HT1080 (cell line): ENCODE measurements at regions not wholly inside any gene's neighbourhood (a gene's known extent, or its start where the extent isn't known, plus 50 kb on each side); places are given as distances from the start of the nearest gene placed in this dataset.

ENCODE experiments used
- DNase-seq: peaks from one replicate; pipeline ENCODE4 v3.0.0-alpha.2; 2015; ENCODE audit warnings: low read depth

- no peak for DNase-seq
These were observed 382.6 kb upstream of the THBS1 start for GRCh38 chr15:39198044-39199000.

GRCh38 chr15:39199076-39199475 is 381.8 kb upstream of the THBS1 start:
- no peak for DNase-seq

DNA sequence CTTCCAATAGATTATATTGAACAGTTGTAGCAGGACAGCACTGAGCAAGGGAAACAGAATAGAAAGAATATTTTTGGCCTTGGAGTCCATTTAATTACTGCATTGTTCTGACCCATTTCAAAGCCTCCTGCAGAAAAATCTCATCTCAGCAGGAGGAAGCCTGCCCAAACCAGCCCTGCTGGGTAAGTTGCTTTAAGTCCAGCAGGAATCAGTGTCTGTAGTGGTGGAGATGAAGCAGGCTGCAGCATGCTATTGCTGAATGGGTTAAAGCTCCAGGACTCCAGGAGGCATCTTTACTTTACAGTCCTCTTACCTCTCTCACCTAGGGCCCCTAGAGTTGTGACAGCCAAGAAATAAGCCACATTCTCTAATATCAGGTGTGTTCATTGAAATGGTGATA is 380.3 kb upstream of the THBS1 start:
- no peak for DNase-seq

DNA sequence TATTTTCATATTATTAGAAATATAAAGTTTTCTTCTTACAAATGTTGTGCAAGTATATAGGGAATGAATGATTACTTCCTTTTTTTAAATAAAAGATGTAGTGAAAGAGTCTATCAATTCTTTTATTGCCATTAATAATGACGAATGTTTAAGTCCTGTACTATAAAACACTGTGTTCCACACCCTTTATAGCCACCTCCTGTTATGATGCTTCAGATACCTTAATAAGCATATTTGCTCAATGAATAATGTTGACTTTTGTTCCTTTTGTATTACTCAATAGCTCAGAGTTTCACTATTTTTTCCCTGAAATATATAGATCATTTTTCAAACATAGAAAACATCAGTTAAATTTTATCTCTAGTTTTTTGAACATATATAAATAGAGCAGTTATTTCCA is 378.2 kb upstream of the THBS1 start:
- DNase-seq = no peak

DNA sequence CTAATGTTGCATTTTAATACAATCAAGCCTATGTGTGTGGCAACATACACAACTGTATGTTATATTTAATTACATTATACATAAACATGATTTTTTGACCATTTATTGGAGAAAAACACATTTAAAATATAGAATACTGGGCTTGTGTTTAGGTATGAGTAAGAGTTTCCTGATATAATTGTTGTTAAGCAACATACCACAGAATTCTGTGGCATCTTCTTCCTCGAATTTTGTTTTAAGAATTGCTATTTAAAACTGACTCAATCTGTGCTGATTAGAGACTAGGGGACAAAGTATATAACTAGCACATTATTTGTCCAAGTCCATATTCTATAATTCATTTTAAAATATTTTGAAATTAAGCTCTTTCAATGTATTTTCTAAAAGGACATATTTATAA is 376.8 kb upstream of the THBS1 start:
- no peak for DNase-seq

GRCh38 chr15:39205081-39205480 is 375.8 kb upstream of the THBS1 start:
- no peak for DNase-seq

- no peak for DNase-seq
These were observed 375.1 kb upstream of the THBS1 start for GRCh38 chr15:39205506-39206371.

GRCh38 chr15:39207532-39208115 is 373.3 kb upstream of the THBS1 start:
- no peak for DNase-seq

DNA sequence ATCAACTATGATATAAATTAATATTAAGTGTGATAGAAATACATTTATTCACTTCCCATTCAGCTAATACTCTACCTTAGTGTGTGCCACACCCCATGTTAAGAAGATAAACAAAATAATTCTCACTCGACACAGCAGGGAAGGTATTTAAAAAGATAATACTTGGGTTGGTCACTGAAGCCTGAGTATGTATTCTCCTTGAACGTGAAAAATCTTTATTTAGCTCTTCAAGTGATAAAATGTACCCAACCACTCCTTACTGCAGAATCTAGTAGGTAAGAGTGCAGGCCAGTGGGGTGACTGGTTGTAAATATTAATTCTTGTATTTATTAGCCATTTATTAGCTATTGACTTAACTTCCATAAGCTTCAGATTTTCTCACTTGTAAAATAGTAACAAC is 372.7 kb upstream of the THBS1 start:
- no peak for DNase-seq

- no peak for DNase-seq
These were observed 371.2 kb upstream of the THBS1 start for GRCh38 chr15:39209548-39210211.

DNA sequence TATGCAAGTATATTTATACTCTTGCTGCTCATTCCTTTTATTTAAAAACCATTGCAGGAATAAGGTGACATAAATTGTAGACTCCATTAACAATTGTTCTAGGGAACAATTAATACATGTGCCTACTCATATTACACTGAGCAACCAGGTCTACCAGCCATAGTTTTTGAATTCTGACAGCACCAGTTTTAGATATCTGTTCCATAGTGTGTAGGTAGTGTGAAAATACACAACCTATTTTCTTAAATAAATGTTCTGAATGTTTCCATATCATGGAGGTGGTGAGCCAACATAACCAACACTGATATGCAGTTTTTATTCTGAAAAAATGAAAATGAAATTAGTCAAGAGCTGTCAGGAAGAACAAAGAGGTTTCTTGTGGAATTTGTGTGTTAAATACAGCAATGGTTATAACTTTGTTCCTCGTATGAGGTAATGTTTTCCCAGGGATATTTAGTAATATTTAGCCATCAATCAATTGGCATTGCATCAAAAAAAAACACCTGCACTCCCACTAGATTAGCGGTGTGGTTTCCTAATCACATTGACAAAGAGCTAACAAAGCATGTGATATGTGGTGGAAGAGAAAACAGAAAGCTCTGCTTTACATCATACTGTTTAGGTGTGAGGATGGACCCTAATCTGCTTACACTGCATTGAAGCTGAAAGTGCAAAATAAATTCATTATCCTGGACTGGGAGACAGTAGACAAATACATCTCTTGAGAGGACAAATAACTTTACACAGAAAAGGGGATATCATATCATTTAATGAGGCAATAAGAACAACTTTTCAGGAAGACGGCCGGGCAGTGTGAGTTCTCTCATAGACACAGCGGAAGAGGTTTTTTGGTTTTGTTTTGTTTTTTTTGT is 369.5 kb upstream of the THBS1 start:
- no peak for DNase-seq

DNA sequence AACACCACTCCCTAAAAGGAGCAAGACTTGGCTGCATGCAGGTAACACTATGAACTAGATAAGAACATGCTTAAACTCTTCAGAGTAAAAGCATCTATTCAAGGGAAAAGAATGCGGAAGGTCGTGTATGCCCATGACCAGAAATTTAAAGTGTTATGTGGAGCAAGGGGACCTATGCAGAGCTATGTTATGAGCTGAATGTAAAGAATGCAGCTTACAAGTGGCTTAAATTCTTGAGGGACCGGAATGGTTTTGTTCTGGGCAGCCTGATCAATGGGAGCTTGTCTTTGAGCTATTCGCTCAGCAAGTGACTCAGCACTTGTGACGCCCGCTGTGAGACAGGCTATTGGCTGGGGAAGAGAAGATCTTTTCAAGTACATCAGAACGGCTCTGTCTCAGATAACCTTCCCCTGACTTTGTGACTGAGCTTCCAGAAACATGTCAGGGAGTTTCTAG is 367.5 kb upstream of the THBS1 start:
- DNase-seq = peak; percentile 96

GRCh38 chr15:39215015-39215414 is 365.9 kb upstream of the THBS1 start:
- DNase-seq = no peak

- no peak for DNase-seq
These were observed 364.1 kb upstream of the THBS1 start for GRCh38 chr15:39216816-39217215.

- DNase-seq = no peak
These were observed 361.3 kb upstream of the THBS1 start for GRCh38 chr15:39219608-39220007.

GRCh38 chr15:39226169-39226937 is 354.5 kb upstream of the THBS1 start:
- DNase-seq = no peak

DNA sequence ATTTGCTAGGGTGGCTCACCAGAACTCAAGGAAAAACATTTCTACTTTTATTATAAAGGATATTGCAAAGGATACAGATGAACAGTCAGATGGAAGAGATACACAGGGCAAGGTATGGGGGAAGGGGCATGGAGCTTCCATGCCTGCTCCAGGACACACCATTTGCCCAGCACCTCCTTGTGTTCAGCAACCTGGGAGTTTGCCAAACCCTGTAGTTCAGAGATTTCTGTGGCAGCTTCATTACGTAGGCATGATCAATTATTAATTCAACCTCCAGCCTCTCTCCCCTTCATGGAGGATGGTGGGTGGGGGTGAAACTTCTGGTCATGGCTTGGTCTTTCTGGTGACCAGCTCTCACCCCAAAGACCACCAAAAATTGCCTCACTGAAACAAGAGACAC is 353.9 kb upstream of the THBS1 start:
- DNase-seq = no peak

- DNase-seq = no peak
These were observed 352.0 kb upstream of the THBS1 start for GRCh38 chr15:39228889-39229288.

DNA sequence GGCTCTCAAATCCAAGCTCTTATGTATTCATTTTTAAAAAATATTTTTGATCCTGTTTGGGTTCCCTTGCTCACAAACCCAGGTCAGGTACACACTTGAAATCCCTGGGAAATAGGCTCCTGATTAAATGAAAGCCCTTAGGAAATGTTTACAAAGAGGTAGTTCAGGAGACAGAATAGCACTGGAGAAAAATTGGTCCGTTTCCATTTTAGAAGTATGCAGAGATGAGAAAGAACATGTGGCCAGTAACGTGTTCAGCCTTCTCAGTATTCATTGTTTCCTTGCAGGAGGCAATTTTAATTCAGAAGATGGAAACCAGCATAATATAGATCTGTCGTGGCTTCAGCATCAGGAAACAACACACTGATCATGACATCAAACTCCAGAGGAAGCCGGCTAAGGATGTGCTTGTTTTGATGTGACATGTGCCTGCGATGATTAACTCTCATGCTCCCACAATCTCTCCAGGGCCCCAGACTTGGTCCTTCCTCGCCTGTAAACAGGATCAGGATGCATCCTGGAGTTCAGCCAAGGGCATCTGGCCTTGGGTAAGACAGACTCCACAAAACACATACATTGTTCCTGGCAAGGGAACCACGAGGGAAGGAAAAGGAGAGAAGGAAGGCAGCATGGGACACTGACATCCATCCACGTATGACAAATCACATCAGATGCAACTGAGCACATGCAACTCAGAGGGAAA is 350.5 kb upstream of the THBS1 start:
- peak; percentile 51 for DNase-seq
